Activated T-helper 1 cell treated with anti-CD3 and anti-CD28 coated beads, Interleukin-12 subunit alpha, Interleukin-12 subunit beta, Interleukin-2, Interleukin-4 antibody, amounts not matched to agents 30 ng/mL and 10 ng/mL and 1 ng/mL, durations not matched to agents 14 hours and 24 hours and 36 hours (primary cell): ENCODE measurements at regions not wholly inside any gene's neighbourhood (a gene's known extent, or its start where the extent isn't known, plus 50 kb on each side); places are given as distances from the start of the nearest gene placed in this dataset.

Source experiments
- DNase-seq: peaks from one replicate; pipeline ENCODE4 v3.0.0; 2021; ENCODE audit warnings: low spot score
- H3K27ac Mint-ChIP-seq: one replicate; pipeline ENCODE4 v1.8.0; 2021; ENCODE audit warnings: mild to moderate bottlenecking, mixed read lengths
- H3K27me3 Mint-ChIP-seq: one replicate; pipeline ENCODE4 v1.8.0; 2022; ENCODE audit warnings: mild to moderate bottlenecking, moderate library complexity, mixed read lengths; ENCODE audit not compliant: insufficient read depth
- H3K36me3 Mint-ChIP-seq: one replicate; pipeline ENCODE4 v1.8.0; 2021; ENCODE audit warnings: low read depth, mixed read lengths
- H3K4me1 Mint-ChIP-seq: one replicate; pipeline ENCODE4 v1.8.0; 2021; ENCODE audit warnings: low read depth, mixed read lengths
- H3K4me3 Mint-ChIP-seq: one replicate; pipeline ENCODE4 v1.8.0; 2021; ENCODE audit warnings: mild to moderate bottlenecking, moderate library complexity, mixed read lengths
- H3K9me3 Mint-ChIP-seq: one replicate; pipeline ENCODE4 v1.8.0; 2021; ENCODE audit warnings: mixed read lengths
- intact Hi-C: fragments of 100-400 bp; cut with micrococcal nuclease; formaldehyde crosslinking; loops from one replicate; pipeline ENCODE4 v1.15.1; 2024

- H3K27ac Mint-ChIP-seq = no peak overlapping the region
Measured at GRCh38 chr1:221150996-221151395, 271.8 kb downstream of the HLX start.

DNA sequence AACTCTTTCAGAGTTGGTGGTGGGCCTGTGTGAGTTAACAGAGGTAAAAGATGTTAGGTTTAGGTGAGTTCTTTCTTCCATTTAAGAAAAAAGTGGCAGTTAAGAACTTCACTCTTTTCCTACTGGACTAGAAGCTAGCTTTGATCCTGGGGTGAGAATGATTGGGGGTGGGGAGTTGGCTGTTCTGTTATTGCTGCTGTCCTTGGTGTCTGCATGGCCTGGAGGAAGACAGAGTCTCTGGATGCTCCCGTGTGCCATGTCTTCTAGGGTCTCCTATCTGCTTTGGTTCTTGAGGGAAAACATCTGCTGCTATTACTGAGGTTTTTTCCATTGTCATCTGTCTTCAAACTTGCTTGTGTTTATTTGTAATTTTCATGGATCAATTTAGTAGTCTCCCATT, 275.7 kb downstream of the HLX start:
- Mint-ChIP-seq H3K27ac (no peak overlapping the region), H3K36me3 (no peaks in the 10 kb centered on the region), H3K4me3 (no peak overlapping the region), H3K27me3 (no peaks in the 10 kb centered on the region), H3K4me1 (no peaks in the 10 kb centered on the region), H3K9me3 (no peaks in the 10 kb centered on the region)
- no peak for DNase-seq
- intact Hi-C loops = no loop called here

More at GRCh38 chr1:221150996-221151395, 271.8 kb downstream of the HLX start:
- no peaks in the 10 kb centered on the region for H3K4me1 Mint-ChIP-seq
- H3K27me3 Mint-ChIP-seq = no peaks in the 10 kb centered on the region
- H3K36me3 Mint-ChIP-seq = no peaks in the 10 kb centered on the region
- no peak for DNase-seq
- intact Hi-C loops = no loop called here
- no peak overlapping the region for H3K4me3 Mint-ChIP-seq
- H3K9me3 Mint-ChIP-seq = no peaks in the 10 kb centered on the region

DNA sequence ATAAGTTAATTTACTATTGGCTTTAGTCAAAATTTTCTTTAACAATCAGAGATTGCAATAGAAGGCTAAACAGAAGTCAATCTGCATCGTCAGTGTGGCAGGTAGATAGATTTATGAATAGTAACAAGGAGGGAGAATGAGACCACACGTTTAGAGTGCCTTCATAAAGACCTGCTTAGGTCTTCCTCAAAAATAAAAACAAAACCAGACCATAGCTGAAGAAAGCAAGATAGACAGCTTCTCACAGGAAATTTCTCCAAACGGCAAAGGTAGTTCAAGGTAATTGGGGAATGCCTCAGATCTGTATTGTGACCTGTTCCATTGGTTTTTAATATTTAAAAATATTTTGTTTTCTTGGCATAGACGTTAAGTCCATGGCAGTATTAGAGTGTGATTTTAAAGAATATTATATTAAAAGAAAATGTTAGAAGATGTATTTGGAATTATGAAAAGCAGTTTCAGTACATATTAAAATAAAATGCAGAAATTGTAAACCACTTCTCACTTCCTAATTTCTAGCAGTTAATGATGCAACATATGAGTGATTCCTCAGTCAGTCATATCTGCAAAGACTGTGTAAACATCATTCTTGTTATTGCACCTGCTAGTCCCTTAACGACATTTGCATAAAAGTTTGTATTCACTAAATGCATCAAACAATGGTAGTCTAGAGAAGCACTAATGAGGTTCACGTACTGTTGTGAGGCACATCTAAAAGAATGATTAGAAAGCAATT, 278.0 kb downstream of the HLX start:
- H3K4me3 Mint-ChIP-seq = no peak overlapping the region
- no peak overlapping the region for H3K27ac Mint-ChIP-seq
- H3K36me3 Mint-ChIP-seq = no peaks in the 10 kb centered on the region
- DNase-seq = no peak
- no peaks in the 10 kb centered on the region for H3K4me1 Mint-ChIP-seq
- H3K27me3 Mint-ChIP-seq = no peaks in the 10 kb centered on the region
- intact Hi-C loops = no loop called here
- H3K9me3 Mint-ChIP-seq = no peaks in the 10 kb centered on the region

GRCh38 chr1:221159608-221160007, 280.4 kb downstream of the HLX start:
- DNase-seq = no peak
- H3K4me1 Mint-ChIP-seq = no peaks in the 10 kb centered on the region
- no peaks in the 10 kb centered on the region for H3K36me3 Mint-ChIP-seq
- no peak overlapping the region for H3K4me3 Mint-ChIP-seq
- intact Hi-C loops = no loop called here
- no peaks in the 10 kb centered on the region for H3K9me3 Mint-ChIP-seq
- H3K27ac Mint-ChIP-seq = no peak overlapping the region
- H3K27me3 Mint-ChIP-seq = no peaks in the 10 kb centered on the region

DNA sequence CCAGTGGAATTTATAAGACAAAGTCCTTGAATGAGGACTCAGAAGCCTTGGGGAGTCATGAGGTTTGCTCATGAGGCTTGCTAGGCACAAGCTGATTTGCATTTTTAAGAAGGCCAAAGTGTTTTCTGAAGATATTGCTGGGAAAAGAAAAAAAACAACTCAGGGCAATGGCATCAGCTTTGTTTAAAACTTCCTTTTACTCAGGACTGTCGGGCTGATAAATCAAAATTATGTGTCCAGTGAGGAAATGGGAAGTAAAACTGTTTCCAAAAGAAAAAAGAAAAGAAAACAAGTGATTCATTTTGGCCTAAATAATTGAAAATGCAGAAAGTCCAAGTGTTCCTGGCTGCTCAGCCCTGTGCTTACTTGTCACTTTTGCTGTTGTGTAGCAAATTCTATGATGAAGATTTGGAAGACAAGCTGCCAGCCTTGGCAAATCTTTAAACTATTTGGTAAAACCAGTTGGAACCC, 282.4 kb downstream of the HLX start:
- Mint-ChIP-seq H3K27me3 (peaks cover 2% of the 10 kb centered on the region), H3K9me3 (no peaks in the 10 kb centered on the region), H3K27ac (no peak overlapping the region), H3K4me1 (no peaks in the 10 kb centered on the region), H3K4me3 (no peak overlapping the region), H3K36me3 (no peaks in the 10 kb centered on the region)
- DNase-seq = no peak
- intact Hi-C loops = no loop called here

DNA sequence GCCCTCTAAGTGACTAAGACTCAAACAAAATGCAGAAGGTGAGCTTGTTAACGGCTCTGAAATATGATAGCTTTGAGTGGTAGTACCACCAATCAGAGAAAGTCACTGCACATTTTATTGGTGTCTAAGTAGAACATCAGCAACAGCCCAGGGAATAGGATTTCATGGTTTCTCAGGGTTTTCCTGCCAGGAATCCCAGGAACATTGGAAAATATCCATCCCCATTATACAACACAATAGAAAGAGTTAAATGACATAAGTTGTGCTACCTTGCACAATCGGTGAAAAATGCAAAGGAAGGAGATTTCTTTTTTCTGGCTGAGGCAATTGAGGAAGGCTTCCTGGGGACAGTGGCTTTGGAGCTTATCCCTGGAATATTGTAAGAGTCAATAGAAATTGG, 283.1 kb downstream of the HLX start:
- no peak overlapping the region for H3K4me3 Mint-ChIP-seq
- no peaks in the 10 kb centered on the region for H3K9me3 Mint-ChIP-seq
- DNase-seq = no peak
- intact Hi-C loops = no loop called here
- H3K36me3 Mint-ChIP-seq = no peaks in the 10 kb centered on the region
- peaks cover 2% of the 10 kb centered on the region for H3K27me3 Mint-ChIP-seq
- H3K4me1 Mint-ChIP-seq = no peaks in the 10 kb centered on the region
- no peak overlapping the region for H3K27ac Mint-ChIP-seq

- H3K36me3 Mint-ChIP-seq = no peaks in the 10 kb centered on the region
- no peaks in the 10 kb centered on the region for H3K4me1 Mint-ChIP-seq
- H3K9me3 Mint-ChIP-seq = no peaks in the 10 kb centered on the region
- H3K27ac Mint-ChIP-seq = no peak overlapping the region
- intact Hi-C loops = no loop called here
- H3K27me3 Mint-ChIP-seq = peaks cover 2% of the 10 kb centered on the region
- H3K4me3 Mint-ChIP-seq = no peak overlapping the region
- no peak for DNase-seq
Measured at GRCh38 chr1:221162939-221163338, 283.7 kb downstream of the HLX start.

DNA sequence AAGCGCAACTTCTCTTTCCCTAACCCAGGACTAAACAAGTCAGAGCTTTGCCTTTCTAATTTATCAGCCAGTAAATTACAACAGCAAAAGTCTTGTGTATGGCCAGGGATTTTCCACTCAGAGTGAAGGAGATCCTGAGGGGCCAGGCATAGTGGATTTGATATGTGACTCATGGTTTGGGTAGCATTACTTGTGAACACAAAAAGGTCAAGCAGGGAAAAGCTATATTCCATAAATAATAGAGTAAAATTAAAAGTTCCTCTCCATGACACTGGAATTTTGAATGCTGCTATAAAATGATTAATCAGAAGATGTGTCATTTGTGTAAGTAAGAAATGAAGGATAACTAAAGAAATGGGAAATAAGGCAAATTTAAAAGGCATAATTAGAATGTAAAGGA, 284.8 kb downstream of the HLX start:
- Mint-ChIP-seq H3K27me3 (peaks cover 2% of the 10 kb centered on the region), H3K4me3 (no peak overlapping the region), H3K27ac (no peak overlapping the region), H3K36me3 (no peaks in the 10 kb centered on the region), H3K9me3 (no peaks in the 10 kb centered on the region), H3K4me1 (no peaks in the 10 kb centered on the region)
- DNase-seq = no peak
- intact Hi-C loops = no loop called here

GRCh38 chr1:221164951-221165838, 286.0 kb downstream of the HLX start:
- H3K4me3 Mint-ChIP-seq = no peak overlapping the region
- peaks cover 2% of the 10 kb centered on the region for H3K27me3 Mint-ChIP-seq
- H3K27ac Mint-ChIP-seq = no peak overlapping the region
- no peaks in the 10 kb centered on the region for H3K4me1 Mint-ChIP-seq
- no peaks in the 10 kb centered on the region for H3K9me3 Mint-ChIP-seq
- intact Hi-C loops = loop anchor here (1.0 kb wide), 1 partner anchor 49 kb away; no protein-coding TSS in a partner anchor
- H3K36me3 Mint-ChIP-seq = no peaks in the 10 kb centered on the region
- DNase-seq = no peak

GRCh38 chr1:221165839-221166500, 286.7 kb downstream of the HLX start:
- intact Hi-C loops = loop anchor here (1.0 kb wide), 1 partner anchor 50 kb away; no protein-coding TSS in a partner anchor
- H3K4me3 Mint-ChIP-seq = no peak overlapping the region

DNA sequence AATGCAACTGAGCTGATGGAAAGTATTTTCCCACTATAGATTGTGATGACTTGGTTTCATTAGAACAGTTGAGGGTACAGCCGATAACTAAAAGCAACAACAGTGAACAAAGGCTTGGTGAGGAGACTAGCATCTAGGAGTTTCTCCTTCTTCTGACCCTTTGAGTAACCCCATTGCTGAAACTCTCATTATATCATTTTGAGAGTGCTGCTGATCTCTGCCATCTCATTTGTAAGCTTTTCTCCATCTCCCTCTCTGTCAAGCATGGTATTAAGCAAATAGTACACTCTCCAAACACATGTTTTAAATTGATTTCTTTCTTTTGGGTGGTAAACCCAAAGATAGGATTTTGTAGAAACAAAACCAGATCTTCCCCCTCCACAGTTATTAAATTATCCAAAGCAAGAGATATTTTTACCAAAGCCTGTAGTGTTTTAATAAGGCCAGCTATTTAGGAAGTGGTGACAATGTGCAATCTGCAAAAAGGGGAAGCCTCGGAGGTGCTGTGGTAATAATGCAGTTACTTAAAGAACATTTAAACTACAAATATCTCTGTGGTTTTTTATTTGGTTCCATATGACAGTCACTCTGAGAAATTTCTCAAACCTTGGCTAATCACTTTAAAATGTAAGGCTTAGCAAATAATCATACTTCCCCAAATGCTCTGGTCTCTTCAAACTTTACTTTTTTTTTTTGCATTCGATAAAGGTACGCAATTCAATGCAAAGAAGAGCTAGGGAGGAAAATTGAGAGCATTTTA, 287.5 kb downstream of the HLX start:
- Mint-ChIP-seq H3K4me1 (no peaks in the 10 kb centered on the region), H3K9me3 (peaks cover 6% of the 10 kb centered on the region), H3K27ac (no peak overlapping the region), H3K36me3 (no peaks in the 10 kb centered on the region), H3K27me3 (peaks cover 2% of the 10 kb centered on the region), H3K4me3 (no peak overlapping the region)
- intact Hi-C loops = no loop called here
- no peak for DNase-seq

More at GRCh38 chr1:221165839-221166500, 286.7 kb downstream of the HLX start:
- H3K36me3 Mint-ChIP-seq = no peaks in the 10 kb centered on the region
- DNase-seq = no peak
- no peaks in the 10 kb centered on the region for H3K9me3 Mint-ChIP-seq
- H3K27me3 Mint-ChIP-seq = peaks cover 2% of the 10 kb centered on the region
- H3K27ac Mint-ChIP-seq = no peak overlapping the region
- H3K4me1 Mint-ChIP-seq = no peaks in the 10 kb centered on the region

GRCh38 chr1:221169447-221169889, 290.2 kb downstream of the HLX start:
- Mint-ChIP-seq H3K4me1 (no peaks in the 10 kb centered on the region), H3K27me3 (peaks cover 2% of the 10 kb centered on the region), H3K9me3 (peaks cover 8% of the 10 kb centered on the region), H3K36me3 (no peaks in the 10 kb centered on the region), H3K4me3 (no peak overlapping the region), H3K27ac (no peak overlapping the region)
- intact Hi-C loops = no loop called here
- DNase-seq = no peak
